GM19463 (cell line): ENCODE measurements at regions not wholly inside any gene's neighbourhood (a gene's known extent, or its start where the extent isn't known, plus 50 kb on each side); places are given as distances from the start of the nearest gene placed in this dataset.
"Not testable (repeated sequence)": the region's sequence is repeated elsewhere in the genome, so short reads cannot be mapped to it uniquely, and the experiment has no call there.

Source experiments
- ATAC-seq: cut with Tn5 transposase; IDR thresholded peaks from one replicate; pipeline ENCODE4 v1.9.1; 2021; ENCODE audit warnings: mild to moderate bottlenecking, moderate library complexity; ENCODE audit not compliant: unreplicated experiment

DNA sequence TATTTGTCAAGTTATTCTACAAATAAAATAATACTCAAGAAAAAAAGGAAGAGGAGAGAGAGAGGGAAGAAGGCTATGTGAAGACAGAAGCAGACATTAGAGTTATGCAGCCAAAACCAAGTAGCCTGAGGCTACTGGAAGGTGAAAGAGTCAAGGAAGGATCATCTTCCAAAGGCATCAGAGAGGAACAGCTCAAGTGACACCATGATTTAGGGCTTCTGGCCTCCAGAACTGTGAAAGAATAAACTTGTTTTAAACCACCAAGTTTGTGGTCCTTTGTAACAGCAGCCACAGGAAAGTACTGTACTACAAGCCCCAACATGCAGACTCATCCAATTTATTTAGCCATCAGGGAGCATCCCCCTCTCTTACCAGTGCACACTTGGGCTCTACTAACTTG is 788.5 kb upstream of the LRRTM1 start:
- no peak for ATAC-seq

- no peak for ATAC-seq
These were observed 783.1 kb upstream of the LRRTM1 start for GRCh38 chr2:81087646-81088045.

GRCh38 chr2:81084101-81084500 is 779.5 kb upstream of the LRRTM1 start:
- no peak for ATAC-seq

GRCh38 chr2:81078631-81079030 is 774.1 kb upstream of the LRRTM1 start:
- no peak for ATAC-seq

- ATAC-seq, result no peak
These were observed 773.5 kb upstream of the LRRTM1 start for GRCh38 chr2:81078102-81078501.

- no peak for ATAC-seq
These were observed 772.8 kb upstream of the LRRTM1 start for GRCh38 chr2:81077396-81077795.

GRCh38 chr2:81073412-81073811 is 768.9 kb upstream of the LRRTM1 start:
- ATAC-seq, result no peak

DNA sequence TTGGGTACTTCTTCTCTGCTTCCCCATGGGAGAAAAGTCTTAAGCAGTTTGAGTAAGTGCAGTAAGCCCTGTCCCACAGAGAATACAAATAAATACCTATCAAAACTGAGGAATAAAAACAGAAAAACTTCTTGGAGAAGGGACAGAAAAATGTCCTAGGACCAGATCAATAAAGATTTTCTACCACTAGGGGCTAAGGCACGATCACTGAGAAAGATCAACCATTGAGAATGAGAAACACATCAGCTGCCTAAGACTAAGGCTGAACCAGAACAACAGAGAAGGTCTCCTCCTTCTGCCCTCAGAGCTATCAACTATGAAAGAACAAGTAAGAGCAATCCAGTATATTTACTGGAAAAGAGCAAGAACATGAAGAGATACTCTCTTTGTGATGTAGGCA is 763.6 kb upstream of the LRRTM1 start:
- ATAC-seq, result no peak

DNA sequence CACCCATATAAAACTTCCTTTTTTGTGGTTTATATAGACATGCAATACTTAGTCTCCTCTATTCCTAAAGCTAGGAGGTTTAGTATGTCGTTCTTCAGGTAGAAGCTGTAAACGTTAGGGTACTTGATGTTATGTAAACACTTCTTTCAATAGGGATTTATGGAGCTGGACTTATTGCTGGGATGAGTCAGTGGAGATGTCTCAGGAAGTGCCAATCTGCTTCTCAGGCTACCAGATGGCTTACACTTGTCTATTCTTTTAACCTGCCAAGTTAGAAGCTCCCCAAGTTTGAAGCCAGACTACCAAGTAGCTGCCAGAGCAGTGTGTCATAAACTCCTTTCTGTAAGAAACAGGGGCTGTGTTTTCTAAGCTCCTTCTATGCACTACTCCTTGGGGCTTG is 756.5 kb upstream of the LRRTM1 start:
- no peak for ATAC-seq

GRCh38 chr2:81050580-81051095 is 746.1 kb upstream of the LRRTM1 start:
- ATAC-seq, result no peak

DNA sequence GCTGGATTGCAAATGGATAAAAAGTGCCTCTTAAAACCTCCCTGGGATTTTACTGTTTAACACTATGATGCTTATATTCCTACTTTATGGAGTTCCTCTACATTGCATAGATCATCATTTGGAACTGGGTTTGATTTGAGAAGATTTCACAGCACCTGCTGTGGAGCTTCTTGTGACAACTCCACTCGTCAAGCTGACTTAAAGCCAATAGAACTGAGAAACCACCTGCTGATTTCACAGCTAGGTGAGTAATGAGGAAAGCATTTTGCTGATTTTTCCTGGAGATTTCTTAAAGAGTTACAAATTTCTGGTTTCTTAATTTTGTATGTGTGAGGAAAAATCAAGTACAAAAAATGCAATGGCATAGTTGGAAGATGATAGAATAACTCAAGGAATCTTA is 739.1 kb upstream of the LRRTM1 start:
- no peak for ATAC-seq

- ATAC-seq, result no peak
These were observed 702.6 kb upstream of the LRRTM1 start for GRCh38 chr2:81007104-81007503.

- no peak for ATAC-seq
These were observed 698.4 kb upstream of the LRRTM1 start for GRCh38 chr2:81002906-81003305.

GRCh38 chr2:80987466-80987865 is 682.9 kb upstream of the LRRTM1 start:
- no peak for ATAC-seq

DNA sequence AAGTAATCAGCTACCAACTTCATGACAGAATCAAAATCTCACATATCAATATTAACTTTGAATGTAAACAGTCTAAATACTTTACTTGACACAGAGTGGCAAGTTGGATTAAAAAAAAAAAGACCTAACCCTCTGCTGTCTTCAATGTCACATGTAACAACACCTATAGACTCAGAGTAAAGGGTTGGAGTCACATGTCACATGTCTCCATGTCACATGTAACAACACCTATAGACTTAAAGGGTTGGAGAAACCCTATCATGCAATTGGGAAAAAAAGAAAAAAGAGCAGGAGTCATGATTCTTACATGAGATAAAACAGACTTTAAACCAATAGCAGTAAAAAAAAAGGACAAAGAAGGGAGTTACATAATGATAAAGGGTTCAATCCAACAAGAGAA is 665.3 kb upstream of the LRRTM1 start:
- ATAC-seq, result no peak

DNA sequence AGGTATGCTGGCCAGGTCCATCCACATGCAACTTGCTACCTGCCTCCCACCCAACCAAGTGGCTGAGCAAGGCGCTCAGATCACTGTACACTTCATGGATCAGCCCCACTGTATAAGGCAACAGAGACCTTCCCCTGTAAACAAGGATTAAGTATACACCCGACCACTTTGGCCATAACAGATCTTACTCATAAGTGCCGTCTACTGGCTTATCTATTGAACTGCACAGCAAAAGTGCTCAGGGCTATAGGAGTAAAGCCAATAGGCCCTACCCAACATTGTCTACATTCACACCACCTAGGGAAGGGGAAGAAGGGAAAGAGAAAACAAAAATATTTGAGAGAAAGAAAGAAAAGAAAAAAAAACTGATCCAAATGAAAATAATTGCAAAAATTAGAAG is 663.9 kb upstream of the LRRTM1 start:
- no peak for ATAC-seq

GRCh38 chr2:80947601-80948130 is 643.1 kb upstream of the LRRTM1 start:
- no peak for ATAC-seq

GRCh38 chr2:80943487-80943886 is 638.9 kb upstream of the LRRTM1 start:
- ATAC-seq, result no peak

- no peak for ATAC-seq
These were observed 638.2 kb upstream of the LRRTM1 start for GRCh38 chr2:80942766-80943165.

DNA sequence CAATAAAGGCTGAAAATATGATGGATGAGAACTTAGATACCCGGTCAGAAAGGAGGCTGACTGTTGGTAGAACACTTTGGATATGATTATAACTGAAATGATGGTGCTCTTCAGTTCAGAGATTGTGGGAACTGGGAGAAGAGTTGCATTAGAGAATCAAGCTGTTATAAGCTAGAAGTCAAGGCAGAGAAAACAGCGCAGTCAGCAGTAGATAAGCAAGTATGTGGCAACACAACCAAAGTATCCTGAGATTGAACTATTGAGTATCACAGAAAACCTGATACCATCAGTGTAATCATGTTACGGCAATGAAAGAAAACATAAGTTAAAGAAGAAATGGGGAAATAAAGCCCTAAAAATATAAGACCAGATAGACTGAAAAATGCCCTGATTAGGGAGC is 633.9 kb upstream of the LRRTM1 start:
- ATAC-seq, result no peak

GRCh38 chr2:80931820-80932219 is 627.3 kb upstream of the LRRTM1 start:
- ATAC-seq, result not testable (repeated sequence)

DNA sequence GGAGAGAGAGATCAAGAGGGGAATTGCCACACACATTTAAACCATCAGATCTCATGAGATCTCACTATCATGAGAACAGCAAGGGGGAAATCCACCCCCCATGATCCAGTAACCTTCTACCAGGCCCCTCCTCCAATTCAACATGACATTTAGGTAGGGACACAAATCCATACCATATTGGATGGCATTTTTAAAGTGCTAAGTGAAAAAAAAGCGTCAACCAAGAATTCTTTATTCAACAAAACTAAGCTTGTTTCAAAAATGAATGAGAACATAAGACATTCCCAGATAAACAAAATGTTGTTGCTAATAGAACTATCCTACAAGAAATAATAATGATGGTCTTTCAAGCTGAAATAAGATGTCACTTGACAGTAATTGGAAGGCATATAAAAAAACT is 626.2 kb upstream of the LRRTM1 start:
- ATAC-seq, result no peak

GRCh38 chr2:80926168-80926567 is 621.6 kb upstream of the LRRTM1 start:
- ATAC-seq, result no peak
